Transverse colon (tissue), 4 donors: ENCODE measurements at regions not wholly inside any gene's neighbourhood (a gene's known extent, or its start where the extent isn't known, plus 50 kb on each side); places are given as distances from the start of the nearest gene placed in this dataset.
"Not testable (repeated sequence)": the region's sequence is repeated elsewhere in the genome, so short reads cannot be mapped to it uniquely, and the experiment has no call there.

Experiments used
- DNase-seq: peaks from one replicate; pipeline ENCODE4 v3.0.0-alpha.2; 2019
- H3K27ac ChIP-seq, 4 donors: fragments of 200-600 bp; sonication (generic); 2 replicates each; pipeline ENCODE4 v1.5.1; 2016 to 2018; ENCODE audit warnings: inconsistent platforms in 4 of 4
- H3K27me3 ChIP-seq: fragments of 200-600 bp; sonication (generic); 2 replicates; pipeline ENCODE4 v1.5.1; 2017; ENCODE audit warnings: inconsistent platforms
- H3K36me3 ChIP-seq, 4 donors: fragments of 200-600 bp; sonication (generic); 2 replicates each; pipeline ENCODE4 v1.5.1; 2017 to 2019; ENCODE audit warnings: inconsistent platforms in 4 of 4
- H3K4me1 ChIP-seq, 4 donors: fragments of 200-600 bp; sonication (generic); 2 replicates each; pipeline ENCODE4 v1.5.1; 2017 to 2020; ENCODE audit warnings: inconsistent platforms in 4 of 4
- H3K4me3 ChIP-seq, 4 donors: fragments of 200-600 bp; sonication (generic); 1 replicate in 1 of 4; 2 replicates in 3 of 4; pipeline versions ENCODE4 v1.5.1 to v1.6.1; 2017 to 2019; ENCODE audit warnings: inconsistent platforms in 4 of 4
- H3K9me3 ChIP-seq, 2 donors: fragments of 200-600 bp; sonication (generic); 2 replicates each; pipeline ENCODE4 v1.5.1; 2017 to 2019; ENCODE audit warnings: inconsistent platforms in 2 of 2
- EP300 ChIP-seq: sonication (generic); formaldehyde crosslinking; IDR thresholded peaks from one replicate; pipeline ENCODE4 v1.6.1; 2017; ENCODE audit warnings: antibody characterized with exemption, low read depth
- POLR2A ChIP-seq: fragments of 450-650 bp; IDR thresholded peaks from one replicate; pipeline ENCODE4 v1.6.1; 2016; ENCODE audit warnings: antibody characterized with exemption, mild to moderate bottlenecking, moderate library complexity
- POLR2AphosphoS5 ChIP-seq, 3 donors: sonication (generic); formaldehyde crosslinking; IDR thresholded peaks; one replicate each; pipeline ENCODE4 v1.6.1; 2016; ENCODE audit warnings: antibody characterized with exemption in 3 of 3
- WGBS, 2 donors: methylation state at CpG; one replicate each; pipeline ENCODE4 v1.1.5; 2018; ENCODE audit warnings: low coverage in 1 of 2; 5-methylcytosine and 5-hydroxymethylcytosine counted together
- in situ Hi-C, 4 donors: fragments of 200-750 bp; cut with MboI; loops; one replicate each; pipeline versions ENCODE4 v1.15.0 to v1.15.1; 2017; ENCODE audit warnings: low sequenced_read_pairs in 3 of 4, low pct_ligation_motif_present in 1 of 4, low pct_unique_long_range_greater_than_20kb in 1 of 4
- intact Hi-C: fragments of 100-400 bp; cut with DNase I; formaldehyde crosslinking; loops from one replicate; pipeline ENCODE4 v1.15.1; 2023; ENCODE audit warnings: low total_unique reads
- TF ChIP-seq, protein P1 (sequence below), 5 experiments: fragments of 200-600 bp in 3 of 5; fragments of 450-650 bp in 2 of 5; sonication (generic) in 3 of 5; IDR thresholded peaks; 1 replicate in 2 of 5; 2 replicates in 3 of 5; pipeline ENCODE4 v1.5.1; 2016 to 2017; ENCODE audit warnings: antibody characterized with exemption in 5 of 5, inconsistent platforms in 3 of 5, mild to moderate bottlenecking in 2 of 5, moderate library complexity in 1 of 5

DNA sequence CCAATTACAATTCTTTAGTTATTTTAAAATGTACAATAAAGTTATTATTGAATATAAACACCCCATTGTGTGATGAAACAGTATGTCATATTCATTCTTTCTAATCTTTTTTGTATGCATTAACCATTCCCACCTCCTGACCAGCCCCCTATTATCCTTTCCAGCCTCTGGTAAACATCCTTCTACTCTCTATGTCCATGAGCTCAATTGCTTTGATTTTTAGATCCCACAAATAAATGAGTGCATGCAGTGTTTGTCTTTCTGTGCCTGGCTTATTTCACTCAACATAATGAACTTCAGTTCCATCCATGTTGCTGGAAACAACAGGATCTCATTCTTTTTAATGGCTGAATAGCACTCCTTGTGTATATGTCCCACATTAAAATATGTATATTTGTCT lies 1858.9 kb upstream of the C9orf72 start:
- Histone ChIP-seq H3K27me3 (no peaks in the 10 kb centered on the region), H3K36me3 (no peaks in the 10 kb centered on the region), H3K4me3 (no peak overlapping the region), H3K4me1 (no peaks in the 10 kb centered on the region), H3K27ac (no peak overlapping the region), H3K9me3 (no peaks in the 10 kb centered on the region)
- TF ChIP-seq, protein P1, sequence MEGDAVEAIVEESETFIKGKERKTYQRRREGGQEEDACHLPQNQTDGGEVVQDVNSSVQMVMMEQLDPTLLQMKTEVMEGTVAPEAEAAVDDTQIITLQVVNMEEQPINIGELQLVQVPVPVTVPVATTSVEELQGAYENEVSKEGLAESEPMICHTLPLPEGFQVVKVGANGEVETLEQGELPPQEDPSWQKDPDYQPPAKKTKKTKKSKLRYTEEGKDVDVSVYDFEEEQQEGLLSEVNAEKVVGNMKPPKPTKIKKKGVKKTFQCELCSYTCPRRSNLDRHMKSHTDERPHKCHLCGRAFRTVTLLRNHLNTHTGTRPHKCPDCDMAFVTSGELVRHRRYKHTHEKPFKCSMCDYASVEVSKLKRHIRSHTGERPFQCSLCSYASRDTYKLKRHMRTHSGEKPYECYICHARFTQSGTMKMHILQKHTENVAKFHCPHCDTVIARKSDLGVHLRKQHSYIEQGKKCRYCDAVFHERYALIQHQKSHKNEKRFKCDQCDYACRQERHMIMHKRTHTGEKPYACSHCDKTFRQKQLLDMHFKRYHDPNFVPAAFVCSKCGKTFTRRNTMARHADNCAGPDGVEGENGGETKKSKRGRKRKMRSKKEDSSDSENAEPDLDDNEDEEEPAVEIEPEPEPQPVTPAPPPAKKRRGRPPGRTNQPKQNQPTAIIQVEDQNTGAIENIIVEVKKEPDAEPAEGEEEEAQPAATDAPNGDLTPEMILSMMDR (IDR thresholded peaks at IDR 0.05) = no peak
- TF ChIP-seq EP300 (no peak), POLR2A (no peak), POLR2AphosphoS5 (IDR thresholded peaks at IDR 0.05) (no peak)
- in situ Hi-C loops (no loop called here), intact Hi-C loops (no loop called here)
- no peak for DNase-seq

DNA sequence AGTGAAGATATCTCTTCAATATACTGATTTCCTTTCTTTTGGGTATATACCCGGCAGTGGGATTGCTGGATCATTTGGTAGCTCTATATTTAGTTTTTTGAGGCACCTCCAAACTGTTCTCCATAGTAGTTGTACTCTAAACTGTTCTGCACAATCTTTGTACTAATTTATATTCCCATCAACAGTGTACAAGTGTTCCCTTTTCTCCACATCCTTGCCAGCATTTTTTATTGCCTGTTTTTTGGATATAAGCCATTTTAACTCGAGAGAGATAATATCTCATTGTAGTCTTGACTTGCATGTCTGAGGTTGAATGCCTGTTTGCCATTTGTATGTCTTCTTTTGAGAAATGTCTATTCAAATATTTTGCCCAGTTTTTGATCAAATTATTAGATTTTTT lies 1859.4 kb upstream of the C9orf72 start:
- H3K27ac ChIP-seq, DNase-seq, H3K36me3 ChIP-seq, H3K4me3 ChIP-seq, in situ Hi-C loops, H3K4me1 ChIP-seq, intact Hi-C loops, H3K27me3 ChIP-seq, H3K9me3 ChIP-seq: not testable (repeated sequence)
- 25 to 34% methylated on average over 2 of the region's 2 CpGs for WGBS, 2 donors

DNA sequence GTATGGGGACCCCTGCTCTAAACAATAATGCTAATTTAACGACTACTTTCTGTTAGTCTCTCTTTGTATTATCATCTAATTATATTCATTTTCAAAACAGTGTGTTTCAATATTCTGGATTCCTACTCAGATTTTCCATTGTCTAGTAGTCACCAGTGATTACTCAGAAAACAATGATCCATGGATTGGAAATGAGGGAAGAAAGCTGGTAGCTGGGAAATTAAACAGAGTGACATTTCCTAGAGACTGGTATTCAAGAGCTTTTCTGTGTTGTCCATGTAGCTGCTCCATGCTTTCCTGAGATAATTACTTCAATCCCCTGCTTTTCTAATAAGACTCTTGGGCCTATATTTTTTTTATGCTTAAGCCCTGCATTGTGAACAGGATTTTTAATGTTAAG lies 1862.1 kb upstream of the C9orf72 start:
- H3K27ac ChIP-seq = no peak overlapping the region
- in situ Hi-C loops = no loop called here
- no peak for DNase-seq
- no peaks in the 10 kb centered on the region for H3K36me3 ChIP-seq
- no peaks in the 10 kb centered on the region for H3K4me1 ChIP-seq
- 61 to 100% methylated on average over 1 of the region's 1 CpG for WGBS, 2 donors
- H3K27me3 ChIP-seq = no peaks in the 10 kb centered on the region
- intact Hi-C loops = no loop called here
- no peak for TF ChIP-seq POLR2A
- no peak for TF ChIP-seq EP300
- no peak for TF ChIP-seq POLR2AphosphoS5 (IDR thresholded peaks at IDR 0.05)
- TF ChIP-seq, protein P1 (IDR thresholded peaks at IDR 0.05) = no peak
- no peaks in the 10 kb centered on the region for H3K9me3 ChIP-seq
- no peak overlapping the region for H3K4me3 ChIP-seq

DNA sequence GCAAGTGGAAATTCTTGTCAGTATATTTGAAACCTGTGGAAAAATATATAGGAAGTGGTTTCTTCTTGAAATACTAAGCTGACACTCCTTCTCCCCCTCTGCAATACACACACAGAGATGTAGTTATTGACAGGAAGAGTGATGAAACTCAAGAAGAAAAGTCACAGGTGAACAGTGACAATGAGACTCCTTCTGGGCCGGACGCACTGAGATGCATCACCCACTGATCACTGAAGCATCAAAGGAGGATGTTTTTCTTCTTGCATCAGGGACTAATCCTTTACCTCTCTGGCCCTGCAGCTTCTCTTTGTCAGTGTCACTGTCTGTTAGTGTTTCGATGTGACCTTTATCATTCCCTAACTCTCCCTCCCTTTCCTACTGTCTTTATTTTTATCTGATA lies 1864.2 kb upstream of the C9orf72 start:
- Histone ChIP-seq H3K4me3 (no peak overlapping the region), H3K27ac (no peak overlapping the region), H3K9me3 (no peaks in the 10 kb centered on the region), H3K4me1 (no peaks in the 10 kb centered on the region), H3K27me3 (no peaks in the 10 kb centered on the region), H3K36me3 (no peaks in the 10 kb centered on the region)
- 69 to 72% methylated on average over 3 of the region's 3 CpGs for WGBS, 2 donors
- DNase-seq = no peak
- in situ Hi-C loops (no loop called here), intact Hi-C loops (no loop called here)
- no peak for TF ChIP-seq EP300
- TF ChIP-seq POLR2AphosphoS5 (IDR thresholded peaks at IDR 0.05) = no peak
- TF ChIP-seq POLR2A = no peak
- TF ChIP-seq, protein P1 (IDR thresholded peaks at IDR 0.05) = no peak

DNA sequence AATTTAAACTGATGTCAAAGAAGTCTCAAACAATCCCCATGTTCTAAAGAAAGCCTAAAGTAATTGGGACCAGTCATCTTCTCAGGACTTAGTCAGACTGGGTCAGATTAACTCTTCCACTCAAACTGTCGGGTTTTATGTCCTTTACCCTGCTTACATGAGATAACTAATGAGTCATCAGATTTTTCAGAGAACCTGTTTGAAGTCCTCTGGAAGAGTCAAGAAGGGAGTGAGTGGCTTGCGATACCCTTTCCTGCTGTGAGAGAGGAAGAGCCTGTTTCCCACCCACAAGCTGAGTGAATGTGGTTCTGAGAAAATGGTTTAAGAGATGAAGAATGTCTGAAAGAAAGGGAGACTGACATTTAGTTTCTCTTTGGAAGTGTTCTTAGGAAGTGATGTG lies 1866.7 kb upstream of the C9orf72 start:
- TF ChIP-seq, protein P1 (IDR thresholded peaks at IDR 0.05) = no peak
- TF ChIP-seq EP300 = no peak
- Histone ChIP-seq H3K27ac (no peak overlapping the region), H3K4me1 (no peaks in the 10 kb centered on the region), H3K9me3 (no peaks in the 10 kb centered on the region), H3K4me3 (no peak overlapping the region), H3K27me3 (no peaks in the 10 kb centered on the region), H3K36me3 (no peaks in the 10 kb centered on the region)
- no peak for DNase-seq
- intact Hi-C loops (loop anchor here (10.0 kb wide), 1 partner anchor 1465 kb away; no protein-coding TSS in a partner anchor), in situ Hi-C loops (loop anchor here in 1 of 4 donors (10.0 kb wide), 1 partner anchor 55 kb away; no protein-coding TSS in a partner anchor)
- WGBS, 2 donors = 25 to 48% methylated on average over 2 of the region's 2 CpGs
